GM18511 (cell line): ENCODE measurements at regions not wholly inside any gene's neighbourhood (a gene's known extent, or its start where the extent isn't known, plus 50 kb on each side); places are given as distances from the start of the nearest gene placed in this dataset.

Source experiments
- ATAC-seq: cut with Tn5 transposase; IDR thresholded peaks from one replicate; pipeline ENCODE4 v1.9.1; 2021; ENCODE audit warnings: mild to moderate bottlenecking, moderate library complexity; ENCODE audit not compliant: unreplicated experiment

GRCh38 chr3:166372571-166373106 lies 535.4 kb upstream of the BCHE start:
- ATAC-seq, result no peak

- no peak for ATAC-seq
Measured at GRCh38 chr3:166367947-166368533, 530.8 kb upstream of the BCHE start.

GRCh38 chr3:166362698-166363097 lies 525.5 kb upstream of the BCHE start:
- no peak for ATAC-seq

- ATAC-seq, result no peak
Measured at GRCh38 chr3:166360720-166361119, 523.5 kb upstream of the BCHE start.

- no peak for ATAC-seq
Measured at GRCh38 chr3:166351461-166351860, 514.2 kb upstream of the BCHE start.

GRCh38 chr3:166340604-166341266 lies 503.5 kb upstream of the BCHE start:
- no peak for ATAC-seq

- ATAC-seq, result no peak
Measured at GRCh38 chr3:166324401-166324800, 487.2 kb upstream of the BCHE start.

- ATAC-seq, result no peak
Measured at GRCh38 chr3:166322391-166322790, 485.2 kb upstream of the BCHE start.

GRCh38 chr3:166307756-166308350 lies 470.6 kb upstream of the BCHE start:
- no peak for ATAC-seq

GRCh38 chr3:166304584-166304983 lies 467.4 kb upstream of the BCHE start:
- no peak for ATAC-seq

GRCh38 chr3:166303681-166304080 lies 466.5 kb upstream of the BCHE start:
- ATAC-seq, result no peak

GRCh38 chr3:166302331-166302730 lies 465.1 kb upstream of the BCHE start:
- no peak for ATAC-seq

GRCh38 chr3:166296179-166296783 lies 459.1 kb upstream of the BCHE start:
- ATAC-seq, result no peak

- ATAC-seq, result no peak
Measured at GRCh38 chr3:166291186-166291955, 454.1 kb upstream of the BCHE start.

GRCh38 chr3:166285001-166285400 lies 447.8 kb upstream of the BCHE start:
- ATAC-seq, result no peak

GRCh38 chr3:166283840-166284239 lies 446.6 kb upstream of the BCHE start:
- no peak for ATAC-seq

GRCh38 chr3:166282931-166283330 lies 445.7 kb upstream of the BCHE start:
- no peak for ATAC-seq

- ATAC-seq, result no peak
Measured at GRCh38 chr3:166279636-166280035, 442.4 kb upstream of the BCHE start.

- no peak for ATAC-seq
Measured at GRCh38 chr3:166275024-166275390, 437.8 kb upstream of the BCHE start.

GRCh38 chr3:166274351-166275023 lies 437.3 kb upstream of the BCHE start:
- no peak for ATAC-seq

- no peak for ATAC-seq
Measured at GRCh38 chr3:166270429-166270828, 433.2 kb upstream of the BCHE start.
